A673 (cell line): ENCODE measurements at regions not wholly inside any gene's neighbourhood (a gene's known extent, or its start where the extent isn't known, plus 50 kb on each side); places are given as distances from the start of the nearest gene placed in this dataset.

Source experiments
- CTCF ChIP-seq: fragments of 300-800, 200-600 bp; sonication (generic); conservative IDR thresholded peaks from 2 replicates; pipeline ENCODE4 v1.5.1; 2017; ENCODE audit warnings: low read depth, mild to moderate bottlenecking, antibody characterized with exemption, low read length, moderate library complexity, mixed read lengths
- EZH2 ChIP-seq: fragments of 200-600 bp; sonication (generic); IDR thresholded peaks from 2 replicates; pipeline ENCODE4 v1.6.1; 2017; ENCODE audit warnings: borderline replicate concordance, low read depth, mild to moderate bottlenecking, mixed read lengths, antibody characterized with exemption, low read length; ENCODE audit not compliant: poor library complexity, severe bottlenecking

- no peak for TF ChIP-seq CTCF
- TF ChIP-seq EZH2: no peak
Measured at GRCh38 chr2:47662552-47662951, 91.8 kb upstream of the KCNK12 start.
